IPS-15b (cell line): ENCODE measurements at regions not wholly inside any gene's neighbourhood (a gene's known extent, or its start where the extent isn't known, plus 50 kb on each side); places are given as distances from the start of the nearest gene placed in this dataset.
"Not testable (repeated sequence)": the region's sequence is repeated elsewhere in the genome, so short reads cannot be mapped to it uniquely, and the experiment has no call there.

ENCODE experiments used
- H3K27me3 ChIP-seq: one replicate; pipeline ENCODE4 v1.6.1; 2013; ENCODE audit warnings: low read length; ENCODE audit not compliant: control insufficient read depth, insufficient read depth
- H3K36me3 ChIP-seq: one replicate; pipeline ENCODE4 v1.6.1; 2013; ENCODE audit warnings: low read length; ENCODE audit not compliant: control insufficient read depth, insufficient read depth
- H3K4me1 ChIP-seq: one replicate; pipeline ENCODE4 v1.6.1; 2013; ENCODE audit warnings: mild to moderate bottlenecking, low read length; ENCODE audit not compliant: control insufficient read depth, insufficient read depth
- H3K4me3 ChIP-seq: one replicate; pipeline ENCODE4 v1.5.1; 2013; ENCODE audit warnings: low read depth, low read length
- H3K9ac ChIP-seq: one replicate; pipeline ENCODE4 v1.6.1; 2013; ENCODE audit warnings: low read depth, mild to moderate bottlenecking, low read length
- H3K9me3 ChIP-seq: one replicate; pipeline ENCODE4 v1.6.1; 2013; ENCODE audit warnings: mild to moderate bottlenecking, low read length; ENCODE audit not compliant: control insufficient read depth, insufficient read depth

DNA sequence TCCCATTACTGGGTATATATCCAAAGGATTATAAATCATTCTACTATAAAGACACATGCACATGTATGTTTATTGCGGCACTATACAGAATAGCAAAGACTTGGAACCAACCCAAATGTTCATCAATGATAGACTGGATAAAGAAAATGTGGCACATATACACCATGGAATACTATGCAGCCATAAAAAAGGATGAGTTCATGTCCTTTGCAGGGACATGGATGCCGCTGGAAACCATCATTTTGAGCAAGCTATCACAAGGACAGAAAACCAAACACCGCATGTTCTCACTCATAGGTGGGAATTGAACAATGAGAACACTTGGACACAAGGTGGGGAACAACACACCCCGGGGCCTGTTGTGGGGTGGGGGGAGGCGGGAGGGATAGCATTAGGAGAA lies 57.0 kb upstream of the NEUROD1 start:
- H3K9ac ChIP-seq, H3K27me3 ChIP-seq, H3K4me1 ChIP-seq, H3K4me3 ChIP-seq, H3K36me3 ChIP-seq, H3K9me3 ChIP-seq: not testable (repeated sequence)

DNA sequence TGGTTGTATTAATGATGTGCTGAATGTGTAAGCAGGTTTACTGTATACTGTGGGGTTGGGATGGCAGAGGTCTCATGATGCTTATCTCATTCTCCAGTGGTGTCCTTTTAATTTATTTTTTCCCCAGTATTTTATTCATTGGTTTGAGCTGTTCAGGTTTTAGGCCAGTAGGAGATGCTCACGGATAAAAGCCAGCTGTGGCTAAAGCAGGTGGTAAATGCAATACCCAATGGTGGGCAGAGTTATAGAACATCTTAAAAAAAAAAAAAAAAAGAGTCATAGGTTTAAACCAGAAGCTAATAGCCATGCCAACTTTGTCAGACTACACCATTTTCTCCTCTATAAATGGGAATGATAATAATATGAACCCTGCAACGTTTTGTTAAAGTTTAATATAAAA lies 57.8 kb upstream of the NEUROD1 start:
- Histone ChIP-seq H3K4me3 (no peak overlapping the region), H3K9me3 (no peaks in the 10 kb centered on the region), H3K36me3 (no peaks in the 10 kb centered on the region), H3K4me1 (no peaks in the 10 kb centered on the region), H3K9ac (no peak overlapping the region), H3K27me3 (no peaks in the 10 kb centered on the region)

DNA sequence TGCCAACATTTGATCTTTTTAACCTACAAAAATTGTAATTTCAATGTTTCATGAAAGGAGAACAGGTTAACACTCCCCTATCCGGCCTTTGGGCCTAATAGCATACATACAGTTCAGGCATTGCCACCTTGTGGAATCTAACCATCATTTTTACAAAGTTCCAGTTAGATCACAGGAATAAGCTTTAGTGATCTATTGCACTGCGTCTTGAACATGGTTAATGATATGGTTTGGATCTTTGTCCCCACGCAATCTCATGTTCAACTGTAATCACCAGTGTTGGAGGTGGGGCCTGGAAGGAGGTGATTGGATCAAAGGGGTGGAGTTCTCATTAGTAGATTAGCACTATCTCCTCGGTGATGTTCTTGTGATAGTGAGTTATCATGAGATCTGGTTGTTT lies 58.2 kb upstream of the NEUROD1 start:
- Histone ChIP-seq H3K4me3 (no peak overlapping the region), H3K36me3 (no peaks in the 10 kb centered on the region), H3K9me3 (no peaks in the 10 kb centered on the region), H3K27me3 (no peaks in the 10 kb centered on the region), H3K9ac (no peak overlapping the region), H3K4me1 (no peaks in the 10 kb centered on the region)

DNA sequence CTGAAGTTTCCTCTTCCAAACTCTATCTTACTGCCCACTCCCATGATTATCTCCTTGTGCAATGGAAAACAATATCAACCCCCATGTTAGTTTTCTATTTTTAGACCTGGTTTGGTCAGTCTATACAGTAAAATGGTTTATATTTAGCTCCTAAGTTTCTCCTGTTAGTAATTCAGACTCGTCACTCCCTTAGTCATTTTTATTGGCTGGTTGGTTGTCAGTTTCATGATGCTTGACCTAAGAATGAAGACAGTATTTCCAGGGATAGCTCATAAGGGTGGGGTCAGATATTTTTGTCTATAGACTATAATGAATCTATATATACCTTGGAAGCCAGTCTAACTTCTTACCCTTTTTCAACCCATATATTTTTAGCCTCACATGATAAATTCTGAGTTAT lies 61.4 kb upstream of the NEUROD1 start:
- H3K4me1 ChIP-seq: no peaks in the 10 kb centered on the region
- no peaks in the 10 kb centered on the region for H3K9me3 ChIP-seq
- H3K9ac ChIP-seq: no peak overlapping the region
- no peaks in the 10 kb centered on the region for H3K36me3 ChIP-seq
- no peak overlapping the region for H3K4me3 ChIP-seq
- no peaks in the 10 kb centered on the region for H3K27me3 ChIP-seq

DNA sequence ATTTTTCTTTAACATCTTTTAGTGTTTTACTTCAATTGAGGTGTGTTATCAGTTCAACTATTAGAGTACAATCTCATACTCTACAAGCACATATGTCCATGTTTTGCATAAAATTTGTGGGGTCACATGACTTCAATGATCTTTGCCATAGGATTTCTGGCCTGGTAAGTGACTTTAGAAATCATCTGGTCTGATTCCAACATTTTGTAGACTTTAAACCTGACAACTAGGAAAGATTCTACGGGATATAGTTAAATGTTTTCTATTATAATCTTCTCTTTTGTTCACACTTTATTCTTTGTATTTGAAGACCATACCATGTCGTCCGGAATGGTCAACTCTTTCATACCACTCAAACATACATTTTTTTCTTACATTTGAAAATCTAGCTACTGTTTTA lies 62.0 kb upstream of the NEUROD1 start:
- H3K9ac ChIP-seq: no peak overlapping the region
- H3K9me3 ChIP-seq: no peaks in the 10 kb centered on the region
- H3K4me1 ChIP-seq: no peaks in the 10 kb centered on the region
- no peaks in the 10 kb centered on the region for H3K27me3 ChIP-seq
- H3K36me3 ChIP-seq: no peaks in the 10 kb centered on the region
- H3K4me3 ChIP-seq: no peak overlapping the region

DNA sequence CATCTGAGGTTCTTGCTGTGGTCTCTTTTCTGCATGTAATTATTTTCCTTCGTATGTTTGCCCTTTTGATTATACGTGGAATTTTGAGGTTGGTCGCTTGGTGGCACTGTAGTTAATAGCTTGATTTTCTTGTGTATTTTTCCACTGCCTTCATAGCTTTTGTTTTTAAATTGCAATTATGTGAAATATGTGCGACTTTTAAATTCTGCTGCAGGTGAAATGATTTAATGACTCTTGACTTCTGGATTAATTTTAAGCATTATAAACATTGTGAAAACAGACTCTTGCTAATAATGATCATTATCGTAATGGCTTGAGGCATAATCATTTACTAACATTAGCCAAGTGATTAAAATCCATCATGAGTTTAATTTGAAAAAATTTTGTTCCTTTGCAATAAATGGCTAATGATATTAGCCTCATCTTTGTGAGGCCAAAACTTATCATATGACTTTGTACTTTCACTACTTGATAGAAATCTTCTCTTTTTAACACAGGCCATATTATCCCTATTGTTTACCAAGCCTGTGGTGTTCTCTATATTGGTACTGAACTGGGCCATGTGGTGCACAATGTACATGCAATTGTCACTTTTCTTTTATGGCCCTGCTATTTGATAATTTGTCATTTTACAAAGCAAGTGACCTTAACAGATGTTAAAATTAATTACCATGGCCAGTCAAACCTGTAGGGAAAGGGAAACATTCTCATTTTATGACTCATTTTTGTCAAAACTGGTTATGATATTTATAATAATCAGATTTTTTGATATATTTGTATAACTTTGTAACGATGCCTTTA lies 62.8 kb upstream of the NEUROD1 start:
- Histone ChIP-seq H3K4me1 (no peaks in the 10 kb centered on the region), H3K9ac (no peak overlapping the region), H3K9me3 (no peaks in the 10 kb centered on the region), H3K27me3 (no peaks in the 10 kb centered on the region), H3K36me3 (no peaks in the 10 kb centered on the region), H3K4me3 (no peak overlapping the region)

DNA sequence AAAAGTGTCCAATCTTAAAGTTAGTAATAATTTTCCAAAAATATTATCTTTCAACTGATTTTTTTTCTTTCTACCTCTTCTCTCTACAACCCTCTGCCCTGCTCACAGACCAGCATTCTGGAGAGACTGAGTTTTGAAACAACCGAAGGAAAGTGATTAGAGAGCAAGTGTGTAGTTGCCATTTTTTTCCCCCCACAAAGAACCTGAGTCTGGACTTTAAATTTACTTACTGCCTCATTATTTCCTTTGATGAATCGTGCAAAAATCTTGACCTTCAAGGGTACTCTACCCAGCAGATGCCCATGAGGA lies 63.4 kb upstream of the NEUROD1 start:
- Histone ChIP-seq H3K4me1 (no peaks in the 10 kb centered on the region), H3K9ac (no peak overlapping the region), H3K36me3 (no peaks in the 10 kb centered on the region), H3K27me3 (no peaks in the 10 kb centered on the region), H3K4me3 (no peak overlapping the region), H3K9me3 (no peaks in the 10 kb centered on the region)

DNA sequence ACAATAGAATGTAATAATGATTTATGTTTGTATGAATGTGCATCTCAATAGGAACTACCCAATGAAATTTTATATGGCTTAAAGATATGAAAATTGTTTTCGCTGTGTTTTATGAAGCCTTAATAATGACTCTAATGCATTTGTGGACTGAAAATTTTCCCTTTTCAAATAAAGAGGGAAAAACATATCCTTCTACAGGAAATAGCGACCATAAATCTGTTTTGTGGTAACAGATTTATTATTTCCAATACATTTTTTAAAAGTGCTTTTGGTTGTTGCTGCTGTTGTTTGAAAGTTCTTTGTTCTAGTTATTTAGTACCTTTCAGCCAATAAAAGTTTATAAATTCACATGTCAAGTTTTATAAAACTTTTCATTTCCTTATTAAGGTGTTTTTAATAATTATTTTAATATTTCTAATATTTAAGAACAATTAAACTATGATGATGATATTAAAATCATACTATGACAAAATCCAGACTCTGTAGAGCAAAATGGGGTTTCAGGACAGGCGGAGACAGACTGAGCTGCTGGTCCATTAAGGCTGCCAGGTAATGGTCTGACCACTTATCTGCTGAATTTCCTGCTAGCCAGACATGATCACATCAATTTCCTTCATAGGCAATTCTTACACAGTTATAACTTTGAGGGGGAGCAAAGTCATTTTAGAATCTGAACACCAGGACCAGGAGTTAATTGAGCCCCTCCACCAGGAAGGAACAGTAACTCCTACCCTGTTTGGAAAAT lies 65.7 kb upstream of the NEUROD1 start:
- no peaks in the 10 kb centered on the region for H3K27me3 ChIP-seq
- no peak overlapping the region for H3K9ac ChIP-seq
- H3K36me3 ChIP-seq: no peaks in the 10 kb centered on the region
- no peaks in the 10 kb centered on the region for H3K9me3 ChIP-seq
- H3K4me1 ChIP-seq: no peaks in the 10 kb centered on the region
- no peak overlapping the region for H3K4me3 ChIP-seq

DNA sequence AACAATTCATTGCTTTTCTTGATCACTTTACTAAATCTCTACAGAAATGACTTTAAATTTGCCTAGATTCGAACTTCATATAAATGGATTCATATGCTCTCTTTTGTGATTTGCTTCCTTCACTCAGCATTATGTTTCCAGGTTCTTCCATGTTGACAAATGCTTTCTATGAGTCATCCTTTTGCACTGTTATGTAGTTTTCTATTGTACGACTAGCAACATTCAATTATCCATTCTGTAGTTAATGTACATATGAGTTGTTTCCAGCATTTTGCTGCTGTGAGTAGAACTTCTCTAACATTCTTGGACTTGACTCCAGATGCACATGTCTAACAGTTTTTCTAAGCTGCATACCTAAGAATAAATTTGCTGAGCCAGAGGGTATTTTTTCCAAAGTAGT lies 66.5 kb upstream of the NEUROD1 start:
- Histone ChIP-seq H3K4me1 (no peaks in the 10 kb centered on the region), H3K9ac (no peak overlapping the region), H3K4me3 (no peak overlapping the region)

DNA sequence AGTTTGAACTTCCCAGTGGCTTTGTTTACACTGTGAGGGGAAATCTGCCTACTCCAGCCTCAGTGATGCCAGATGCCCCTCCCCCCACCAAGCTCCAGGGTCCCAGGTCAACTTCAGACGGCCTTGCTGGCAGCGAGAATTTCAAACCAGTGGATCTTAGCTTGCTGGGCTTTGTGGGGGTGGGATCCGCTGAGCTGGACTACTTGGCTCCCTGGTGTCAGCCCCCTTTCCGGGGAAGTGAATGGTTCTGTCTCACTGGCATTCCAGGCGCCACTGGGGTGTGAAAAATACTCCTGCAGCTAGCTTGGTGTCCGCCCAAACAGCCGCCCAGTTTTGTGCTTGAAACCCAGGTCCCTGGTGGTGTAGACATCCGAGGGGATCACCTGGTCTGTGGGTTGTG lies 70.0 kb upstream of the NEUROD1 start:
- Histone ChIP-seq H3K36me3 (no peaks in the 10 kb centered on the region), H3K4me3 (no peak overlapping the region), H3K9me3 (no peaks in the 10 kb centered on the region), H3K4me1 (no peaks in the 10 kb centered on the region), H3K27me3 (no peaks in the 10 kb centered on the region), H3K9ac (no peak overlapping the region)

More for the DNA sequence above, 66.5 kb upstream of the NEUROD1 start:
- Histone ChIP-seq H3K36me3 (no peaks in the 10 kb centered on the region), H3K9me3 (no peaks in the 10 kb centered on the region), H3K27me3 (no peaks in the 10 kb centered on the region)

DNA sequence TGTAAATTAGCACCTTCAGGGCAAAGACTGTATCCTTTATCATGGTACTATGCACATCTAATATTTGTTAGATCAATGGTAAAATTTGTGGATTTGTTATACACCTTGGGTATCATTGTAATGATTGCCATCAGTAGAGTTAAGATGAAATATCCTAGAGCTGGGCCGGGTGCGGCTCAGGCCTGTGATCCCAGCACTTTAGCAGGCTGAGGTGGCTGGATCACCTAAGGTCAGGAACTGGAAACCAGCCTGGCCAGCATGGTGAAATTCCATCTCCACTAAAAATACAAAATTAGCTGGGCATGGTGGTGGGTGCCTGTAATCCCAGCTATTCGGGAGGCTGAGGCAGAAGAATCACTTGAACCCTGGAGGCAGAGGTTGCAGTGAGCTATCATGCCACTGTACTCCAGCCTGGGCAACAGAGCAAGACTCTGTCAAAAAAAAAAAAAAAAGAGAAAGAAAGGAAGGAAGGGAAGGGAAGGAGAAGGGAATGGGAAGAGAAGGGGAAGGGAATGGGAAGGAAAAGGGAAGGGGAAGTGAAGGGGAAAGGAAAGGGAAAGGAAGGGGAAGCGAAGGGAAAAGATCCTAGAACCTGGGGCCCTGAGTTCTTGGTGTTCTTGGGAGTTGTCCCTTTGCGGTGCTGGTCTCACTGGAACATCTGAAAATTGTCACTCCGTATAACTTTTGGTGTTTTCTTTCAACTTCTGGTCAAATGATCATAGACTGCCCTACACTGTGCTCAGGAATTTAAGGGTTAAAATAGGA lies 71.1 kb upstream of the NEUROD1 start:
- Histone ChIP-seq H3K27me3 (no peaks in the 10 kb centered on the region), H3K36me3 (no peaks in the 10 kb centered on the region), H3K4me1 (no peaks in the 10 kb centered on the region), H3K9me3 (no peaks in the 10 kb centered on the region), H3K9ac (no peak overlapping the region), H3K4me3 (no peak overlapping the region)

DNA sequence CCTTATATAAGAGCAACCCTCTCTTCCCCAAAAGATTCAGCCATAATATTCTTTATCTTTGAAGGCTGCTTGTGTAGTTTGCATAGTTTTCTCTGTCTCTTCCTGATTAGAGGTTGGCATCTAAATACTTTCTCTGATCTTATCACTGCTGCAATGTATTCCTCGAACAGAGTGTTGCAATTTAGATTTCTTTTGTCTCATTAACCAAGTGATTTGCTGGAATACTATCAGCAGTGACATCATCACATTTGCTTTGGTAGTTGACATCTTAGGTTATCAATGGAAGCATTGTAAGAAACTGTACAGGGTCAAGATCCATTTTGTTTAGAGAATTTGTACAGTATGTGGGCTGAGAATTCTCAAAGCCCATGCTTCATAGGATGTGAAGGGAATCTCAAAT lies 72.0 kb upstream of the NEUROD1 start:
- Histone ChIP-seq H3K4me3 (no peak overlapping the region), H3K9me3 (no peaks in the 10 kb centered on the region), H3K36me3 (no peaks in the 10 kb centered on the region), H3K9ac (no peak overlapping the region), H3K4me1 (no peaks in the 10 kb centered on the region), H3K27me3 (no peaks in the 10 kb centered on the region)
